NCI-H2081 (cell line): ENCODE measurements at regions not wholly inside any gene's neighbourhood (a gene's known extent, or its start where the extent isn't known, plus 50 kb on each side); places are given as distances from the start of the nearest gene placed in this dataset.
"Not testable (repeated sequence)": the region's sequence is repeated elsewhere in the genome, so short reads cannot be mapped to it uniquely, and the experiment has no call there.

Source experiments
- DNase-seq, 2 experiments: peaks; one replicate each; lab custom pipeline; 2025; lab: John Stamatoyannopoulos, UW

DNA sequence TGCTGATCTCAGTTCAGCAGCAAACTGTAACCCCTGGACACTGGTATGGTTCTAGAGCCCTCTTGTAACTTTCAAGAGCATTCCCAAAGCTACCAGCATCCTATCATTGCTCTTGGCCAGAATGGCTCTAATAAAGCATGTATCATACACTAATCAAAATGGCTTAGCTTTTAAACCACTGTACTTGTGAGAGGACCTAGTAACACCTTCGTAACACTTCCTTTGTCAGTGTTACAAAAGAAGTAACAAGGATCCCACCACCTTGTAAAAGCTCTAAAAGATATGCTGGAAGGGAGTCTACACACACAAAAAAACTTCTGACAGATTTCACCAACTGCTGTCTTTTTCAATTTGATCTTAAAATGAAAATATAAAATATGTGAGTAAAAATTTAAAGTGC is 144.7 kb downstream of the ALOX5 start:
- no peak for DNase-seq

GRCh38 chr10:45515630-45516029 is 141.6 kb downstream of the ALOX5 start:
- no peak for DNase-seq

GRCh38 chr10:45514291-45515270 is 140.6 kb downstream of the ALOX5 start:
- DNase-seq, result peak in 1 of 2 experiments; percentile 2

DNA sequence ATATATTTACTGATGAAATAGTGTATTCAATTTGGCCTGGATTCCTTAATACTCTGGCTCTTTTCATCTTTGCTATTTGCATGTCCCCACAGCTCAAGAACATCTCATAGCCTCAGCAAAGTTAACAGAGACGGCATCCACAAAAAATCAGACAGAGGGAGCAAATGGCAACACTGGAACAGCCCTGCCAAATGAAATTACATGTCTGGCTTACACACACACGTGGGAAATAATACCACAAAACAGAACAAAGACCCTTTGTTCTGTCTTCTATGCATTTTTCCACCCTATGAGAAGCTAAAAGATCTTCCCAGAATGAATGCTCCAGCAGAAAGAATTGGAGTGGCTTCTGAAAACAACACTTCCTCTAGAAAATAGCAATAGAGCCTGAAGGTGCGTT is 139.5 kb downstream of the ALOX5 start:
- no peak for DNase-seq

DNA sequence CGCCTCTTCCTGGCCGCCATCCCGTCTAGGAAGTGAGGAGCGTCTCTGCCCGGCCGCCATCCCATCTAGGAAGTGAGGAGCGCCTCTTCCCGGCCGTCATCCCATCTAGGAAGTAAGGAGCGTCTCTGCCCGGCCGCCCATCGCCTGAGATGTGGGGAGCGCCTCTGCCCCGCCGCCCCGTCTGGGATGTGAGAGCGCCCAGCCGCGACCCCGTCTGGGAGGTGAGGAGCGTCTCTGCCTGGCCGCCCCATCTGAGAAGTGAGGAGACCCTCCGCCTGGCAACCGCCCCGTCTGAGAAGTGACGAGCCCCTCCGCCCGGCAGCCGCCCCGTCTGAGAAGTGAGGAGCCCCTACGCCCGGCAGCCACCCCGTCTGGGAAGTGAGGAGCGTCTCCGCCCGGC is 137.9 kb downstream of the ALOX5 start:
- not testable (repeated sequence) for DNase-seq

DNA sequence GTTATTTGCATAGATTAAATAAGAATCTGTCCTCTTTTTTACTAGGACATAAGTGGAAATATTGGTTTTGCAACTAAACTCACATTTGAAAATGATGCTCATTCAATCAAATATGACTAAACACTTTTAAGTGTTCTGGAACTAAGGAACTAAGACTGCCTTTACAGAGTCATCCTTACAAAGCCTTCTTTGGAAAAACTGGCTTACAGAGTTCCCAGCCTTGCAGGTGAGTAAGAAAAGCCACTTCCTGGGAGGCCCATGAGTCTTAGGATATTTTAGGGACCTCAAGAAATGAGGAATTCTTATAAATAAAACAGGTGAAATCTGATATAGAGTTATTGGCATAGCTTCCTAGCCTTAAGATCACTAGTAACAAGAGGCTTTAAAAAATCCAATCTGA is 135.5 kb downstream of the ALOX5 start:
- DNase-seq, result no peak

- no peak for DNase-seq
These were observed 131.3 kb downstream of the ALOX5 start for GRCh38 chr10:45505311-45505710.

- DNase-seq, result no peak
These were observed 128.4 kb downstream of the ALOX5 start for GRCh38 chr10:45502458-45502857.

DNA sequence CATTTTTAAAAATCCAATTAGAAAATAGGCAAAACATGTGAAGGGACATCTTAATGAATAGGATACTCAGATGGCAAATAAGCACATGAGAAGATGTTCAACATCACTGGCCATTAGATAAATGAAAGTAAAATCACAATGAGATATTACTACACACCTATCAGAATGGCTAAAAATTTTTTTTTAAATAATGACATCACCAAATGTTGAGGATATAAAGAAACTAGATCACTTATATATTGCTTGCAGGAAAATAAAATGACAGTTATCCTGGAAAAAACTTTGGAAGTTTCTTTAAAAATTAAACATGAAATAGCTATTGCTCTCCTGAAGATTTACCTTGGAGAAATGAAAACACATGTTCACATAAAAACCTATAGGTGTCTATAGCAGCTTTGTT is 127.8 kb downstream of the ALOX5 start:
- no peak for DNase-seq

DNA sequence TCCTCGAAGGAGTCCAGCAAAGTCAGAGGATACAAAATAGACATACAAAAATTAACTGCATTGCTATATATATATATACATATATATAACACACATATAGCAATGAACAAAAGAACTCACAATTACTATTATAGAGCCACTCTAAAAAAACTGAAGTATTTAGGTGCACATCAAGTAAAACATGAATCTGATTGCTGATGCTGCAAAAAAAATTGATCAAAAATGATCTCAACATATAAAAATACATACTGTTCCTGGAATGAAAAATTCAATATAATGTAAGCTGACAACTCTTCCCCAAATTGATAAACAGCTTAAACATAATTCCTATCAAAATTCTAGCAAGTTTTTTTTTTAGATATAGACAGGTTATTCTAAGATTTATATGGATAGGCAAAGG is 126.8 kb downstream of the ALOX5 start:
- DNase-seq, result no peak

GRCh38 chr10:45500304-45500703 is 126.3 kb downstream of the ALOX5 start:
- DNase-seq, result no peak

- no peak for DNase-seq
These were observed 121.6 kb downstream of the ALOX5 start for GRCh38 chr10:45495438-45496152.
